Body of pancreas (tissue), 4 donors: ENCODE measurements at regions not wholly inside any gene's neighbourhood (a gene's known extent, or its start where the extent isn't known, plus 50 kb on each side); places are given as distances from the start of the nearest gene placed in this dataset.

Experiments used
- CTCF ChIP-seq, 7 experiments: fragments of 450-650 bp in 4 of 7; fragments of 200-600 bp in 3 of 7; sonication (generic) in 3 of 7; IDR thresholded peaks; one replicate each; pipeline ENCODE4 v1.5.1; 2016 to 2019; ENCODE audit warnings: antibody characterized with exemption in 7 of 7
- POLR2A ChIP-seq, 3 donors: fragments of 450-650 bp; IDR thresholded peaks; one replicate each; pipeline ENCODE4 v1.6.1; 2016; ENCODE audit warnings: antibody characterized with exemption in 3 of 3, mild to moderate bottlenecking in 2 of 3

- TF ChIP-seq CTCF (IDR thresholded peaks at IDR 0.05) (no peak), POLR2A (IDR thresholded peaks at IDR 0.05) (no peak)
Observed at GRCh38 chr1:70717656-70718055, 306.6 kb downstream of the CTH start.
